H1 (cell line): ENCODE measurements at regions not wholly inside any gene's neighbourhood (a gene's known extent, or its start where the extent isn't known, plus 50 kb on each side); places are given as distances from the start of the nearest gene placed in this dataset.

ENCODE experiments used
- EP300 ChIP-seq, 2 experiments: IDR thresholded peaks; 1 replicate in 1 of 2; 2 replicates in 1 of 2; pipeline ENCODE4 v1.6.1; 2011 to 2012; ENCODE audit warnings: low read depth in 2 of 2, low read length in 2 of 2, mild to moderate bottlenecking in 2 of 2, borderline replicate concordance in 1 of 2, inconsistent platforms in 1 of 2, moderate library complexity in 1 of 2
- POLR2A ChIP-seq, 2 experiments: IDR thresholded peaks; 1 replicate in 1 of 2; 2 replicates in 1 of 2; pipeline ENCODE4 v1.6.1; 2011; ENCODE audit warnings: low read depth in 2 of 2, low read length in 2 of 2, mild to moderate bottlenecking in 2 of 2; ENCODE audit errors: control extremely low read depth in 1 of 2
- SIN3A ChIP-seq, 2 experiments: IDR thresholded peaks in 1 of 2; conservative IDR thresholded peaks in 1 of 2; 2 replicates each; pipeline ENCODE4 v1.6.1; 2011 to 2012; ENCODE audit warnings: low read length in 2 of 2, improper control_type of control experiment in 1 of 2, low read depth in 1 of 2, mild to moderate bottlenecking in 1 of 2
- TAF1 ChIP-seq: IDR thresholded peaks from 2 replicates; pipeline ENCODE4 v1.6.1; 2011; ENCODE audit warnings: mild to moderate bottlenecking, low read depth, low read length
- TCF12 ChIP-seq: IDR thresholded peaks from 2 replicates; pipeline ENCODE4 v1.6.1; 2011; ENCODE audit warnings: low read depth, mild to moderate bottlenecking, low read length
- ZNF274 ChIP-seq: IDR thresholded peaks from 2 replicates; pipeline ENCODE4 v1.7.0; 2012; ENCODE audit warnings: low read length, borderline replicate concordance; ENCODE audit errors: extremely low read depth
- TF ChIP-seq, protein P1 (sequence below), 3 experiments: IDR thresholded peaks; 1 replicate in 2 of 3; 2 replicates in 1 of 3; pipeline versions ENCODE4 v1.5.1 to v1.6.1; 2011; ENCODE audit warnings: low read length in 3 of 3, mild to moderate bottlenecking in 3 of 3, inconsistent platforms in 2 of 3, low read depth in 1 of 3, moderate library complexity in 1 of 3; ENCODE audit not compliant: insufficient read depth in 1 of 3; ENCODE audit errors: control extremely low read depth in 1 of 3
- TF ChIP-seq, protein P2 (sequence below): IDR thresholded peaks from 2 replicates; pipeline ENCODE4 v1.6.1; 2011; ENCODE audit warnings: low read length, improper control_type of control experiment

DNA sequence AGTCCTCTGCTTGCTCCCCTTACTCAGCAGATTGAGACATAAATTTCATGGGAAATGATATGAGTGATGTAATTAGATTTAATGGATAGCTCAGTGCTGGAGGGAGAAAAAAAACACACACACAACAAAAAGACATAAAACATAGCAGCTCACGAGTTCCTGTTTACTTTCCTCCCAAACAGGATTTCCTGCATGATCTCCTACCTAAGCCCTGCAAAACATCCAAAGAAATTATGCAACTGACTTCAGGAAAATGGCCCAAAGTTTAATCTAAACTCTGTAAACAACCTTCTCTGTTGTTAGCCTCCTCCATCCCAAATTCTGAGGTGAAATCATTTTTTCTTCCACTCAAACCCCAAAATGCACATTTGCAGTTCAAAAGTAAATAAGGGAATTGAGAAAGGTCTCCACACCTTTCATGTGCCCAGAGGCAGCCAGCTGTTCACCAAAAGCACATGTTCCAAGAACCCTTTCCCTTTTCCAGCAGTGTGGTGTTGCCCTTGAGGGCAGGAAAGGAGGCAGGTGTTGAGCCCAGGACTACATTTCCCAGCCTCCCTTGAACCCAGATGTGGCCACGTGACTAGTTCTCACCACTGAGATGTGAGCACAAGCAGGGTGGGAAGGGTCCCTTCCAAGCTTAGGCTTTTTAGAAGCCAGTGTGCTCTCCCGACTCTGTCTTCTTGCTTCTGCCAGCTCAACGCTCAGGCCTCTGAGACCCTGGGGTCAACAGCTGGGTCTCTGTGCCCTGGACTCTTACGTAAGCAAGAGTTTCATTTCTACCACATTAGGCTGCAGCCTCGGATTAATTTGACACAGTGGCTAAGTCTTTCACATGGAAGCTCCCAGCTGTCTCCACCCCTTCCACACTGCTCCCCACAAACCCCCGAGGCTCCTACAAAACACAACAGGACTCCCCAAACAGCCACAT lies 301.2 kb downstream of the CTTN start:
- TF ChIP-seq ZNF274 (no peak), SIN3A (conservative IDR thresholded peaks at IDR 0.05 in 1 of 2, IDR thresholded peaks at IDR 0.05 in 1 of 2; ENCODE audit: low read depth in 1 of 2, low read length in 2 of 2) (no peak), TAF1 (no peak), EP300 (IDR thresholded peaks at IDR 0.05; ENCODE audit: borderline replicate concordance in 1 of 2, low read depth in 2 of 2, low read length in 2 of 2) (no peak), POLR2A (IDR thresholded peaks at IDR 0.05; ENCODE audit: control extremely low read depth in 1 of 2, low read depth in 2 of 2, low read length in 2 of 2) (no peak), TCF12 (no peak)
- TF ChIP-seq, protein P1, sequence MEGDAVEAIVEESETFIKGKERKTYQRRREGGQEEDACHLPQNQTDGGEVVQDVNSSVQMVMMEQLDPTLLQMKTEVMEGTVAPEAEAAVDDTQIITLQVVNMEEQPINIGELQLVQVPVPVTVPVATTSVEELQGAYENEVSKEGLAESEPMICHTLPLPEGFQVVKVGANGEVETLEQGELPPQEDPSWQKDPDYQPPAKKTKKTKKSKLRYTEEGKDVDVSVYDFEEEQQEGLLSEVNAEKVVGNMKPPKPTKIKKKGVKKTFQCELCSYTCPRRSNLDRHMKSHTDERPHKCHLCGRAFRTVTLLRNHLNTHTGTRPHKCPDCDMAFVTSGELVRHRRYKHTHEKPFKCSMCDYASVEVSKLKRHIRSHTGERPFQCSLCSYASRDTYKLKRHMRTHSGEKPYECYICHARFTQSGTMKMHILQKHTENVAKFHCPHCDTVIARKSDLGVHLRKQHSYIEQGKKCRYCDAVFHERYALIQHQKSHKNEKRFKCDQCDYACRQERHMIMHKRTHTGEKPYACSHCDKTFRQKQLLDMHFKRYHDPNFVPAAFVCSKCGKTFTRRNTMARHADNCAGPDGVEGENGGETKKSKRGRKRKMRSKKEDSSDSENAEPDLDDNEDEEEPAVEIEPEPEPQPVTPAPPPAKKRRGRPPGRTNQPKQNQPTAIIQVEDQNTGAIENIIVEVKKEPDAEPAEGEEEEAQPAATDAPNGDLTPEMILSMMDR (IDR thresholded peaks at IDR 0.05; ENCODE audit: control extremely low read depth in 1 of 3, insufficient read depth in 1 of 3, low read depth in 1 of 3, low read length in 3 of 3): no peak
- TF ChIP-seq, protein P2, sequence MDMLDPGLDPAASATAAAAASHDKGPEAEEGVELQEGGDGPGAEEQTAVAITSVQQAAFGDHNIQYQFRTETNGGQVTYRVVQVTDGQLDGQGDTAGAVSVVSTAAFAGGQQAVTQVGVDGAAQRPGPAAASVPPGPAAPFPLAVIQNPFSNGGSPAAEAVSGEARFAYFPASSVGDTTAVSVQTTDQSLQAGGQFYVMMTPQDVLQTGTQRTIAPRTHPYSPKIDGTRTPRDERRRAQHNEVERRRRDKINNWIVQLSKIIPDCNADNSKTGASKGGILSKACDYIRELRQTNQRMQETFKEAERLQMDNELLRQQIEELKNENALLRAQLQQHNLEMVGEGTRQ: peak; percentile 94
